ENCODE measurements at regions not wholly inside any gene's neighbourhood (a gene's known extent, or its start where the extent isn't known, plus 50 kb on each side); places are given as distances from the start of the nearest gene placed in this dataset.

- H3K4me3 ChIP-seq (ENCODE audit: low read depth in 1 of 2, low read length in 1 of 2): no peak overlapping the region
- H3K4me1 ChIP-seq (ENCODE audit: control insufficient read depth in 1 of 2, insufficient read depth in 1 of 2, low read depth in 1 of 2, low read length in 1 of 2): no peaks in the 10 kb centered on the region
- H3K36me3 ChIP-seq: no peaks in the 10 kb centered on the region
- no peak overlapping the region for H3K27ac ChIP-seq
- TF ChIP-seq CTCF (IDR thresholded peaks at IDR 0.05): no peak
- H3K9me3 ChIP-seq: no peaks in the 10 kb centered on the region
- no peaks in the 10 kb centered on the region for H3K27me3 ChIP-seq
These were observed 399.9 kb upstream of the CBLB start for GRCh38 chr3:106268696-106269095.

DNA sequence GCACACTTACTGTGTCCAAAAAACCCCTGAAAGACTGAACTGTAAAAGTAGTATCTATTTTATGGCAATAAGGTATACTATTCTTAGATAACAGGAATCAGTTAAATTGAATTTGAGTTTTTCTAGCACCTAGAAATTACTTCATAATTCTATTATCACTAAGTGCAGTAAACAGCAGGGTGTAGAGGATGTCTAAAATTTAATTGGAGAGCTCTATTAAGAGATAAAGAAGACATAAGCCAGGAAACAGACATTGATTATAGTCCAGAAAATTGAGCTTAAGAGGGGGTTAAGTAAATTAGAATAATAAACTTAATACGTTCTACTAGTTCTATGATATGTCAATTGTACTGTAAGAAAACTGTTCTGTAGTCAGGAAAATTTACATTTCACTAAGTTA, 403.5 kb upstream of the CBLB start:
- no peaks in the 10 kb centered on the region for H3K9me3 ChIP-seq
- H3K27me3 ChIP-seq: no peaks in the 10 kb centered on the region
- no peak for TF ChIP-seq CTCF (IDR thresholded peaks at IDR 0.05)
- no peak overlapping the region for H3K27ac ChIP-seq
- no peaks in the 10 kb centered on the region for H3K36me3 ChIP-seq
- H3K4me1 ChIP-seq (ENCODE audit: control insufficient read depth in 1 of 2, insufficient read depth in 1 of 2, low read depth in 1 of 2, low read length in 1 of 2): no peaks in the 10 kb centered on the region
- H3K4me3 ChIP-seq (ENCODE audit: low read depth in 1 of 2, low read length in 1 of 2): no peak overlapping the region

DNA sequence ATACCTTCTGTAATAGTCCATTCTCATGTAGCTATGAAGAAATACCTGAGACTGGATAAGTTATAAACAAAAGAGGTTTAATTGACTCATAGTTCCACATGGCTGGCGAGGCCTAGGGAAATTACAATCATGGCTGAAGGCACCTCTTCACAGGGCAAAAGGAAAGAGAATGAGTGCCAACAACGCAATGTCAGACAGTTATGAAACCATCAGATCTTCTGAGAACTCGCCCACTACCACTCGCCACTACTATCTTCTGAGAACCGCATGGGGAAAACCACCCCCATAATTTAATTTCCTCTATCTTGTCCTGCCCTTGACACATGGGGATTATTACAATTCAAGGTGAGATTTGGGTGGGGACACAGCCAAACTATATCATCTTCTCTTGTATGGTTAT, 406.8 kb upstream of the CBLB start:
- Histone ChIP-seq H3K4me1 (ENCODE audit: control insufficient read depth in 1 of 2, insufficient read depth in 1 of 2, low read depth in 1 of 2, low read length in 1 of 2) (no peaks in the 10 kb centered on the region), H3K27me3 (no peaks in the 10 kb centered on the region), H3K36me3 (no peaks in the 10 kb centered on the region), H3K27ac (no peak overlapping the region), H3K9me3 (no peaks in the 10 kb centered on the region), H3K4me3 (ENCODE audit: low read depth in 1 of 2, low read length in 1 of 2) (no peak overlapping the region)
- TF ChIP-seq CTCF (IDR thresholded peaks at IDR 0.05): no peak

DNA sequence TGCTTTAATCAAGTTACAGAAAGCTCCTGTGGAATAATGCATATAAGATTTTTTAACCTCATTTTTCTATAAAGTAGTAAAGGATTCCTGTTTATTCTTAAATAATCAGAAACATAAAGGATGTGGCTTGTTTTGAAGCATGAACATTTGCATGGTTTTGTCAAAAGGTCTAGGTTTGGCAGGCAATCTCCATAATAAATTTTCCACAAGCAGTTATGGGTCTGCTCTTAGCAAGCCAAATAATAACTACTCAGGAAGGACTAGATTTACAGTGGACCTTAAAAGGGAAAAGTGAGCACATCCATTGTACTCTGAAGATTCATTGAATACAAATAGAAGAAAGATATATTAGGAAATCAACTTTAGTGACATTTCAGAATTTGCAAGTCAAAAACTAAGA, 407.3 kb upstream of the CBLB start:
- H3K36me3 ChIP-seq: no peaks in the 10 kb centered on the region
- TF ChIP-seq CTCF (IDR thresholded peaks at IDR 0.05): no peak

GRCh38 chr3:106276755-106277612, 408.2 kb upstream of the CBLB start:
- no peaks in the 10 kb centered on the region for H3K36me3 ChIP-seq
- no peak overlapping the region for H3K27ac ChIP-seq
- no peaks in the 10 kb centered on the region for H3K4me1 ChIP-seq (ENCODE audit: control insufficient read depth in 1 of 2, insufficient read depth in 1 of 2, low read depth in 1 of 2, low read length in 1 of 2)
- no peak for TF ChIP-seq CTCF (IDR thresholded peaks at IDR 0.05)
- no peak overlapping the region for H3K4me3 ChIP-seq (ENCODE audit: low read depth in 1 of 2, low read length in 1 of 2)
- H3K9me3 ChIP-seq: no peaks in the 10 kb centered on the region
- H3K27me3 ChIP-seq: no peaks in the 10 kb centered on the region

More for the DNA sequence above, 407.3 kb upstream of the CBLB start:
- H3K9me3 ChIP-seq: no peaks in the 10 kb centered on the region
- no peak overlapping the region for H3K4me3 ChIP-seq (ENCODE audit: low read depth in 1 of 2, low read length in 1 of 2)
- H3K27me3 ChIP-seq: no peaks in the 10 kb centered on the region
- H3K4me1 ChIP-seq (ENCODE audit: control insufficient read depth in 1 of 2, insufficient read depth in 1 of 2, low read depth in 1 of 2, low read length in 1 of 2): no peaks in the 10 kb centered on the region
- no peak overlapping the region for H3K27ac ChIP-seq

All from neutrophil (primary cell).